Sigmoid colon (tissue), 6 donors: ENCODE measurements at regions not wholly inside any gene's neighbourhood (a gene's known extent, or its start where the extent isn't known, plus 50 kb on each side); places are given as distances from the start of the nearest gene placed in this dataset.

Experiments used
- DNase-seq: peaks from one replicate; pipeline ENCODE4 v3.0.0-alpha.2; 2019
- H3K27ac ChIP-seq, 4 donors: fragments of 200-600 bp; sonication (generic); one replicate each; pipeline ENCODE4 v1.5.1; 2016 to 2019; ENCODE audit warnings: mild to moderate bottlenecking in 1 of 4
- H3K27me3 ChIP-seq, 3 donors: fragments of 200-600 bp; sonication (generic); one replicate each; pipeline ENCODE4 v1.5.1; 2019; ENCODE audit warnings: mild to moderate bottlenecking in 1 of 3
- H3K36me3 ChIP-seq, 4 donors: fragments of 200-600 bp; sonication (generic); one replicate each; pipeline ENCODE4 v1.5.1; 2016 to 2019
- H3K4me1 ChIP-seq, 4 donors: fragments of 200-600 bp; sonication (generic); one replicate each; pipeline ENCODE4 v1.5.1; 2017 to 2019
- H3K4me3 ChIP-seq, 4 donors: fragments of 200-600 bp; sonication (generic); one replicate each; pipeline ENCODE4 v1.5.1; 2017 to 2019; ENCODE audit warnings: mild to moderate bottlenecking in 2 of 4, moderate library complexity in 1 of 4
- H3K9me3 ChIP-seq, 4 donors: fragments of 200-600 bp in 3 of 4; sonication (generic) in 3 of 4; one replicate each; pipeline versions ENCODE4 v1.5.1 to v1.6.1; 2013 to 2019
- CTCF ChIP-seq, 4 experiments: fragments of 450-650 bp in 3 of 4; fragments of 200-600 bp in 1 of 4; IDR thresholded peaks; one replicate each; pipeline ENCODE4 v1.5.1; 2016 to 2019; ENCODE audit warnings: antibody characterized with exemption in 4 of 4, mild to moderate bottlenecking in 3 of 4, moderate library complexity in 2 of 4
- EP300 ChIP-seq, 4 donors: sonication (generic); formaldehyde crosslinking; IDR thresholded peaks; one replicate each; pipeline ENCODE4 v1.6.1; 2017; ENCODE audit warnings: antibody characterized with exemption in 4 of 4
- POLR2A ChIP-seq, 2 donors: fragments of 450-650 bp; IDR thresholded peaks; one replicate each; pipeline ENCODE4 v1.6.1; 2016; ENCODE audit warnings: antibody characterized with exemption in 2 of 2, mild to moderate bottlenecking in 2 of 2, moderate library complexity in 2 of 2
- POLR2AphosphoS5 ChIP-seq, 4 donors: sonication (generic); formaldehyde crosslinking; IDR thresholded peaks; one replicate each; pipeline ENCODE4 v1.6.1; 2017; ENCODE audit warnings: antibody characterized with exemption in 4 of 4
- WGBS, 2 donors: extraction: QIAGEN DNeasy Blood & Tissue Kit; methylation state at CpG; one replicate each; pipeline ENCODE4 v1.1.7; 2013; 5-methylcytosine and 5-hydroxymethylcytosine counted together
- intact Hi-C: fragments of 100-400 bp; cut with DNase I; formaldehyde crosslinking; loops from one replicate; pipeline ENCODE4 v1.15.1; 2023
- donor health status: healthy with polysubstance abuse.
- donor health status: healthy.

- Histone ChIP-seq H3K27ac (no peak overlapping the region), H3K4me1 (peaks cover 0 to 13% (median 5%) of the 10 kb centered on the region in 4 donors), H3K4me3 (no peak overlapping the region), H3K9me3 (no peaks in the 10 kb centered on the region), H3K36me3 (no peaks in the 10 kb centered on the region), H3K27me3 (no peaks in the 10 kb centered on the region)
- intact Hi-C loops: no loop called here
- 73 to 89% methylated on average over 3 of the region's 3 CpGs for WGBS, 2 donors
- TF ChIP-seq POLR2AphosphoS5 (IDR thresholded peaks at IDR 0.05) (no peak), CTCF (IDR thresholded peaks at IDR 0.05) (no peak), EP300 (IDR thresholded peaks at IDR 0.05) (no peak), POLR2A (IDR thresholded peaks at IDR 0.05) (no peak)
- no peak for DNase-seq
Observed at GRCh38 chr12:58361056-58361455, 419.7 kb downstream of the ATP23 start.

DNA sequence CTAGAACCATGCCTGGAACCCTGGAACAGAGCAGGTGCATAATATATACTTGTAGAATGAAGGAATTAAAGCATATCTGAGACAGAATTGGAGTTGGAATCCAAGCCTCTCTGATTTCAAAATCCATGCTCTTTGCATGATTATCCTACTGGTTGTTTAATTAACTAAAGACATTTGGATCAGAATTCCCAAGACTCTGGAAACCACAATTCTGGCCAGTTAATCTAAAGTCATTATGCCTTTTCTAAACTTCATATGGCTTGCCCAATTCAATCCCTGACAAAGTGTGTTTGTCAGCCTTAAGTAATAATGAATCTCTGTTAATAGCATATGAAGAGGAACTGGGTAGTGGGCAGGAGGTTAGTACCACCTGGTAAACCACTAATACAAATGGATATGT is 422.6 kb downstream of the ATP23 start:
- TF ChIP-seq POLR2AphosphoS5 (IDR thresholded peaks at IDR 0.05) (no peak), CTCF (IDR thresholded peaks at IDR 0.05) (no peak), EP300 (IDR thresholded peaks at IDR 0.05) (no peak), POLR2A (IDR thresholded peaks at IDR 0.05) (no peak)
- no peaks in the 10 kb centered on the region for H3K27me3 ChIP-seq
- no peaks in the 10 kb centered on the region for H3K9me3 ChIP-seq
- H3K4me1 ChIP-seq: peaks cover 0 to 10% (median 3%) of the 10 kb centered on the region in 4 donors
- intact Hi-C loops: no loop called here
- H3K27ac ChIP-seq: no peak overlapping the region
- no peak for DNase-seq
- no peak overlapping the region for H3K4me3 ChIP-seq
- H3K36me3 ChIP-seq: no peaks in the 10 kb centered on the region

- Histone ChIP-seq H3K4me3 (no peak overlapping the region), H3K36me3 (no peaks in the 10 kb centered on the region), H3K27me3 (no peaks in the 10 kb centered on the region), H3K4me1 (peaks cover 0 to 10% (median 3%) of the 10 kb centered on the region in 4 donors), H3K27ac (no peak overlapping the region), H3K9me3 (no peaks in the 10 kb centered on the region)
- intact Hi-C loops: no loop called here
- DNase-seq: no peak
- TF ChIP-seq CTCF (IDR thresholded peaks at IDR 0.05) (no peak), EP300 (IDR thresholded peaks at IDR 0.05) (no peak), POLR2AphosphoS5 (IDR thresholded peaks at IDR 0.05) (no peak), POLR2A (IDR thresholded peaks at IDR 0.05) (no peak)
- 6 to 33% methylated on average over 1 of the region's 1 CpG for WGBS, 2 donors
Observed at GRCh38 chr12:58364389-58365086, 423.2 kb downstream of the ATP23 start.

- no peak for DNase-seq
- WGBS, 2 donors: 78 to 86% methylated on average over 1 of the region's 1 CpG
- Histone ChIP-seq H3K27ac (no peak overlapping the region), H3K4me3 (no peak overlapping the region), H3K27me3 (no peaks in the 10 kb centered on the region), H3K4me1 (peaks cover 0 to 10% (median 3%) of the 10 kb centered on the region in 4 donors), H3K36me3 (no peaks in the 10 kb centered on the region), H3K9me3 (no peaks in the 10 kb centered on the region)
- TF ChIP-seq EP300 (IDR thresholded peaks at IDR 0.05) (no peak), CTCF (IDR thresholded peaks at IDR 0.05) (no peak), POLR2AphosphoS5 (IDR thresholded peaks at IDR 0.05) (no peak), POLR2A (IDR thresholded peaks at IDR 0.05) (no peak)
- intact Hi-C loops: no loop called here
Observed at GRCh38 chr12:58365087-58365390, 423.7 kb downstream of the ATP23 start.

- intact Hi-C loops: no loop called here
- 85 to 88% methylated on average over 3 of the region's 3 CpGs for WGBS, 2 donors
- TF ChIP-seq CTCF (IDR thresholded peaks at IDR 0.05): no peak
- TF ChIP-seq EP300 (IDR thresholded peaks at IDR 0.05): no peak
- no peak for TF ChIP-seq POLR2AphosphoS5 (IDR thresholded peaks at IDR 0.05)
- TF ChIP-seq POLR2A (IDR thresholded peaks at IDR 0.05): no peak
Observed at GRCh38 chr12:58367041-58367440, 425.7 kb downstream of the ATP23 start.

More at GRCh38 chr12:58367041-58367440, 425.7 kb downstream of the ATP23 start:
- Histone ChIP-seq H3K36me3 (no peaks in the 10 kb centered on the region), H3K4me1 (peaks cover 0 to 10% (median 3%) of the 10 kb centered on the region in 4 donors), H3K9me3 (peaks cover 0 to 2% (median 0%) of the 10 kb centered on the region in 4 donors), H3K27ac (no peak overlapping the region), H3K4me3 (no peak overlapping the region), H3K27me3 (no peaks in the 10 kb centered on the region)
- DNase-seq: no peak
